DMS 273 treated with DMSO at 0.1 percent for 48 hours (cell line): ENCODE measurements at regions not wholly inside any gene's neighbourhood (a gene's known extent, or its start where the extent isn't known, plus 50 kb on each side); places are given as distances from the start of the nearest gene placed in this dataset.
"Not testable (repeated sequence)": the region's sequence is repeated elsewhere in the genome, so short reads cannot be mapped to it uniquely, and the experiment has no call there.

Source experiments
- DNase-seq: peaks from one replicate; lab custom pipeline; 2025; lab: John Stamatoyannopoulos, UW

DNA sequence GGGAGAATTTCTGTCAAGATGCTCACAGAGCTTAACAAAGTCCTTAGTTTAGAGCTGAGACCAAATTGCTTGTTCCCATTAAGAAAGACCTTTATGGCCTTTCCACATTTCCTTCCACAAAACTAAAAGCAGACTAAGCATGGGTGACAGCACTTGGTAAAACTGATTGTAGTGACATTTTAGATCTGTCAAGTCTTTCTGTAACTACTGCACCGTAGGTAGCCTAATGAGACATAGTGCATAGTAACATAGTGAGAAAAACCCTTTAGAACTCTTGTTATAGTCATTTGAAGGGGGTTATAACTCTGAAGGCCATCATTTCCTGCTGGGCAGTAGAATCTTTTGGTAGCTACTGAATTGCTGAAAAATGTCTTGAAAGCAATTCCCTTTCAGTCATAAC is 990.9 kb upstream of the CNTN5 start:
- DNase-seq, result no peak

DNA sequence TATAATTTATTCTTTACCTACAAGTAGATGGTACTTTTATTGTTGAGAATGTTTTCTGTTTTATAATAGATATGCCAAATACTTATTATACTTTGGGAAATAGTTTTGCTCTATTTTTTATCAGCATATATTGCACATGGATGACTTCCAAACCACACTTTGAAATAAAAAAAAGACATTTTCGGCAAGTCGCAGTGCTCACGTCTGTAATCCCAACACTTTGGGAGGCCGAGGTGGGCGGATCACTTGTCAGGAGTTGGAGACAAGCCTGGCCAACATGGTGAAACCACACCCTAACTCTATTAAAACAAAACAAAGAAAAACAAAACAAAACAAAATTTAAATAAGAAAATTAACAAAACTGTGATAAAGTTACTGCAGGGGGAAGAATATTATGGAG is 983.9 kb upstream of the CNTN5 start:
- DNase-seq, result no peak

DNA sequence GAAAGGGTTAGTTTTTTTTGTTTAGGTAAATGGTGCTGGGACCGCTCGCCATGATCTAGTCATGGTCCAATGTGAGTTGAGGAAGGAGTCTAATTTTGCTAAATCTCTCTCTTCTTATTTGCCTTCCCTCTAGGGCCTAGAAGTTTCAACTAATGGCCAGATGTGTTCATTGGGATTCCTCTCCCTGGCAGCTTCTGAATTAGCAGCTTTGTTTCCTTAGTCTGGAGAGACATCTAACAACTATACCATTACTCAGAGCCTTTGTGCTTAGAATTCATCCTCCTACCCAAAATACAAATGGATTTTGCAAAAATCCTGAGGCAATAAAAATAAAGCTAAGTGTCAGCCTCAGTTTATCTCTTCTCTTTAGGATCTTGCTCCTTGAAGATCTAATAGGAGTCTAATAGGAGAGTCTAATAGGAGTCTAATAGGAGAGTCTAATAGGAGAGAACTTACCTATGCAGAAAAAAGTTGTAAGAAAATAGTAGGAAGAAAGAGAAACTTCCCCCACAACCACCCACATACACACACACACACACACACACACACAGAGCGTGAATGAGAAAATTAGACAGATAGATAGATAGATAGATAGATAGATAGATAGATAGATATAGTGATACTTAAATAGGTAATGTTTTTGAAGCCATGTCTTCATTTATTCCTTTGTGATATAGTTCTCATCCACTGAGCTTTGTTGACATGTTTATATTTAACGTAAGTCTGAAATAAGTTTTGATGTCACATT is 980.5 kb upstream of the CNTN5 start:
- no peak for DNase-seq

DNA sequence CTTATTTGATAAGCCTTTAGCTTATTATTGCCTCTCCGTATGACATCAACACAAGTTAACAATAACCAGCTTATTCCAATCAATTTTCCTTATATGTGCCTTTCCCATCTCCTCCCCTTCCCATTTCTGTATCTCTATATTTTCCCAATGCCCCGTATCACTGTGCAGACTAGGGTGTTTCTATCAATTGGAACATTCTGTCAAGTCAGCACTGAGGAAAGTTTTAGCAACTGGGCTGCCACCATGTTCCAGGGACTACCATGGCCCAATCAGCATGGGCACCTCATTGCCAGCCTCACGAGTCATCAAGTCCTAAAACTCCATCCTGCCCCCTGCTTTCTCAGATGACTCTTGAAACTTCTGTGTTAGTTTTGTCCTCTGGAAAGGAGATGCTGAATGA is 973.1 kb upstream of the CNTN5 start:
- no peak for DNase-seq

DNA sequence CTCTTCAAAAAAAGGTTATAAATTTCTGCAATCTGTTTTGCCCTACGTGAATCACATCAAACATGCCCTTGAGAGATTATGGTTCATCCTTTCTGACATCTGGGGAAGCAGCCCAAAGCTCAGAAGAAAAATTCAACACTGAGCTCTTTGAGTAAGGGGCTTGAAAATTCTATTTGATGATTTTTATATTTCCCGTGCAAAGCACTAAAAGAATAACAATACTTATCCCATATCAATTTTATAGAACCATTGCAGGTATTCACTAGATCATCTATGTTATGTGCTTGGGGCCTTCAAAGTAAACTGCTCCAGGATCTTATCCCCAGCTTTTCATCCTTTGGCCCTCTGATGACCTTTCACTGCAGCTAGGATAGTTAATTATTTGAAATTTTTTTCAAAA is 966.9 kb upstream of the CNTN5 start:
- no peak for DNase-seq

DNA sequence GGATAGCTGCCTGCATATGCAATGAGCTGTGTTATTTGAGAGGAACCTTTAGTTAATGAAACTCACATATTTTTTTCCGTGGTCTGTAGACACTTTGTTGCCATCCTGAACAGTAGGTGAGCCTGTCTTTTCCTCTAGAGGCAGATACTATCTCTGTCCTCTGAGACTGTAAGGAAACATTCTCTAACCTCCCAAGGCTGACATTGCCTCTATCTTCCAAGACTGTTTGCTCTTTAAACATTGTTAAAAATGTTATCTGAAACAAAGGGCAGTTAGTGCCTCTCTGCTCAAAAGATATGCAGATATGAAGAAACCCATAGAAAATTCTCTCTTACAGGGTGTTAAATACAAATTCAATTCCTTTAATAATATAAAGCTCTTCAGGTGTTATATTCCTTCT is 963.8 kb upstream of the CNTN5 start:
- DNase-seq, result no peak

DNA sequence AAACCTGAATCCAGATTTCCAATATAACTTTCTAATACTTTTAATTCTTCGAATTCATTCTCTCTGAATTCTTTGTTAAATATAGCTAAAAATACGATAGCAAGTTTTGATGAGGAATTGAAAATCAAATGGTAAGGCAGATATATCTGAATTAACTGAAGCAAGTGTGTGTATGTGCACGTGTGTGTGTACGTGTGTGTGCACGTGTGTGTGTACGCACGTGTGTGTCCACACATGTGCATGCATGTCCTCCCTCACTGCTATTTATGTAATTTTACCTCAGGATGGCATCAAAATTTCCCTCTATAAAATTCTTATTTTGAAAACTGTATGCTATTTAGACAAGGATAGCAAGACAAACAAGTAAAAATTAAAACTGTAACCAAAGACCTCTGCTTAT is 961.3 kb upstream of the CNTN5 start:
- DNase-seq, result no peak

DNA sequence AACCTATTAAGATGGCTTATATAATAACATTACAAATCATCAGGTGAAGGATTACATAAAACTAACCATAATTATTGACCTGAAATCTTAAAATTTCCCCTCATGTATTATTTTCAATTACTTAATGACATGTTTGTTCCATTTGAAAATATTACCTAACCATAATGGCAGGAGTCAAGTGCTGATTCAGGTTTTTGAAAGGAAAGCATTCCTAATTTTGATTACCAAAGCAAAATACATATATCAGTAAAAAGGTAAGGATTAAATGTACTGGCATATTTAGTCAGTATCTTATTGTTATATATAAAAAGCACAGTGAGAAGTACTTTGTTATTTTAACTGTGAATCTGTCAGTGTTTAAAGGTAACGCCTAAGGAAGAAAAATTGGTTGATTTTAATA is 960.0 kb upstream of the CNTN5 start:
- DNase-seq, result no peak

DNA sequence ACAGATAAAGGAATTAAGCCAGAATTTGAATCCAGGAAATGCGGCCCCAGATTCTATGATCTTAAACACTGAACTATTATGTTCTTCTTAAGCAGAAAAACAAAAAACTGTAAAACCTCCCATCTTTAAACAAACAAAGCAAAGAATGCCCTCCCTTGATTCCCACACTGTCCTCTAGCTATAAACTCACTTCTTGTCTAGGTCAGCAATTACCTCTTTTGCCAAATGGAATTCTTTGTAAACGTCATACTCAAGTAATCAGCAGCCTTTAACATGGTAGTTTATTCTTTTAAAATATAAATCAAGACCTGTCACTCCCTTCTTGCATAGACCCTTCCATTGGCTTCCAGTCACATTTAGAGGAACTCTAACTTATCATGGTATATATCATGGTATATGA is 958.9 kb upstream of the CNTN5 start:
- no peak for DNase-seq

DNA sequence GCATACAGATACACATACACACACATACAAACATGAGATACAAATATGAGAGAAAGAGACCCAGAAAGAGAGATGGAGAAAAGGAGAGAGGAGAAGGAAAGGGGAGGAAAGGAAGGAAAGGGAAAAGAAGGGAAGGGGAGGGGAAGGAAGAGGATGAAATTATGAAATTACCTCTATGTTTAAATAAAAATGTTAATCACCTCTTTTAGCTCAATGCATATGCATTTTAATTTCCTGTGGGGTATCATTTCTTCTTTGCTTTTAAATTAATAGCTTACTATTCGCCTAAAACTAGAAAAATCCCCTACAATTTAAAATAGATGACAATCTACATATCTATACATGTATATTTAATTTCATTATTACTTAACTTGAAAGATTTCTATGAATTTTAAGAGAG is 958.0 kb upstream of the CNTN5 start:
- DNase-seq, result no peak

DNA sequence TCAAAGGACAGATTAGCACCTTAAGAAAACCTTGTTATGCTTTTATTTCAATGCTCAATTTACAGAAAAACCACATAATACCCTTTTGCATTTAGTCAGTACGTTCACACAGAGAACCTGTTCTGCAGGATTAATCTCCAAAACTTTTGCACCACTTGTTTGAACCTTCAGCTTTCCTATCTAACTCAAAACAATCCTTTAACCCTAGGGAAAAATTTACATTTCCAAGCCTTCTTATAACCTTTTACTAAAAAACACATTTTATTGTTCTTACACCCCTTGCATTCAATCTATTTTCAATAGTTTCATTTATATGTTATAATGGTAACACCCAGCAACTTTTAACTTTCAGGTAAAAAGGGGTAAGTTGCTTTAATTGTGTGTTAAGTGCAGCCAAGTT is 952.5 kb upstream of the CNTN5 start:
- no peak for DNase-seq

DNA sequence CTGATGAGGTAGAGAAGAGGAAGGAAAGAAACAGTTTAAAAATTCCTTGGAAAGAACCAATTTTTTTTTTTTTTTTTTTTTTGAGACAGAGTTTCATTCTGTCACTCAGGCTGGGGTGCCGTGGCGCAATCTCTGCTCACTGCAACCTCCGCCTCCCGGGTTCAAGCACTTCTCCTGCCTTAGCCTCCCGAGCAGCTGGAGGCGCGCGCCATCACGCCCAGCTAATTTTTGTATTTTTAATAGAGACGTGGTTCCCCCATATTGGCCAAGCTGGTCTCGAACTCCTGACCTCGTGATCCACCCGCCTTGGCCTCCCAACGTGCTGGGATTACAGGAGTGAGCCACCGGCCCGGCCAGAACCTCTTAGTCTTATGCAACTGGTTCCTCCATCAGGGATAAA is 951.6 kb upstream of the CNTN5 start:
- not testable (repeated sequence) for DNase-seq

DNA sequence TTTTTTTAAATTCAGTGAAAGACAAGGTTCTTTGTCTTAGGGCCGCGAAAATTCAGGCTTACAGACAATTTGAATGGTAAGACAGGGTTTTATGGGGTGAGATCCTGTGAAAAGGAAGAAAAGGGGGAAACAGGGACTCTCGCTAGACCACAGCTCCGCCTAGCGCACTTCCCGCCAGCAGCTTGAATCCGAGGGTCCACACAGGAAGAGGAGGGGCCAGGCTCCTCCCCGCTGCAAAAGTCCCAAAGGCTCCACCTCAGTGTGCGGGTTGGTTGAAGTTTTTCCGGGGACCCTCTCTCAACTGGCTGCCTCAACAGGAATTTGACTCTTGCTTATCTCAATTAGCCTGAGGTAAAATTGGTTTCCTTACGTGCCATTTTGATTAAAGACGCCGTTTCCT is 950.9 kb upstream of the CNTN5 start:
- DNase-seq, result no peak

DNA sequence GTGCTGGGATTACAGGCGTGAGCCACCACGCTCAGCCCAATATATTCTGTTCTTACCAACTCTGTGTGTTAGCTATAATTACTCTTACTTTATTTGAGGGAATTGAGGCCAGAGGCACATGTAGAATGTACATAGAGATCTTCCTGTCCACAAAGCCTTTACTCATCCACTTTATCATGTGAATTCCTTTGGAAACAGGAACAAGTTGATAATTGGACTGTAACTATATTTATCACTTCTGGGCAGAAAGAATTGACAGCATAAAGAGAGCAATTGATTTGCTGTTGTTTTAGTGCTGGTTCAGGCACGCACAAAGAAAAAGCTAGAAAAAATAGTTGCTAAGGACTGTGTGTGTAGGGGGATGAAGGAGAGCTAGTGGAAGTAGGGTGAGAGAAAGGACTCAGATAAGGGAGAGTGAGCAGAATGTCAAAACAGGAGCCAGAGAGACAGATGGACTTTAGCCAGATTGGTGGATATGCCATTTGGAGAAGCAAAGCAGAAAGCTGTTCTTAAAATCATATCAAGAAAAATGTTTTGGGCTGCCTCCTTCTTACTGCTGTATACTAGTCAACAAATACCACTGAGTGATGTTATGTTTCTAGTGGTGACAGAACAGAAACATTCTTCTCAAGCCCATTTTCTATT is 929.8 kb upstream of the CNTN5 start:
- no peak for DNase-seq

DNA sequence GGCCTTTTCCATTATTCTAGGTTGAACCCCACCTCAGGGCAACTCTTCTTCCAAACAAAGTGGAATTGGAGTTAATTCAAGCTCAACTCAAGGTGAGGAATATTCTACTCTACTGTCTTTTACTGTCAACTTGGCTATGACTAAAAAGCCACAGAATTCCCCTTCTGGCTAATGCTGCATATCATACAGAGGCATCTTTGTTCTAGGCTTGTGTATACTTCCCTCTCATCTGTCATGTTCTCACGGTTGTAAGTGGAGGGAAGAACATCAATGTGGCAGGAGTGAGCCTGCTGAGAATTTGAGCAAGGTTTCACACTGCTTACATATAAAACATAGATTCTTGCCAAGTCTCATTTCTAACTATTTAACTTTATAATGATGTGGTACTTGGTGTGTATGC is 921.4 kb upstream of the CNTN5 start:
- no peak for DNase-seq

DNA sequence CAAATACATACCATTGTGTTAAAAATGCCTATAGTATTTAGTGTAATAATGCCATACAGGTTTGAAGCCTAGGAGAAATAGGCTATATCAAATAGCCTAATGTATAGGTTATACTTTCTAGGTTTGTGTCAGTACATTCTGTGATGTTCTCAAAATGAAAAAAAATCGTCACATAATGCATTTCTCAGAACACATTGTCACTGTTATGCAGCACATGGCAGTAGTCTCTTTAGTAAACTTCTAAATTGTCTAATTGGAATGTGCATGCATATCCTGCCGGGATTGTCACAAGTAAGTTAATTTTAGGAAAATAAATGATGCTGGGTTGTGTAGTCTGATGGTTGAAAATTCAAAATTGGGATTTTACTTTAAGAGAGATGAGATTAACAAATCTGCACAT is 920.1 kb upstream of the CNTN5 start:
- no peak for DNase-seq

DNA sequence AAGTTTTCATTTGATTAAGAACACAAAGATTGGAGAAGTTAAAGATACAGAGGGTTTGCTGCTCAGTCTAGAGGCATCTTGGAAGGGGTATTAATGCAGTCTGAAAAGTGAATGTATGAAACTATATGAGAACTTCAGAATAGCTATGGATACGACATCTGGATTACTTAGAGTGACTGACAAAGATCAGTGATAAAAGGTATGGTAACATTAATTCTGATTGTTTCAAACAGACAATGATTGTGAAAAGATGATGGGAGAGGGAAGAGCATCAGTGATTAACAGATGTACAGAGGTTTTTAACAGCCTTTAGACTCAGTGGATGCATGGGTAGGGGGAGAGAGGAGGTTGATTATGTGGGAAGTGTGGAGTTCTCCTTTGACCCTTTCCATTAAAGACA is 919.4 kb upstream of the CNTN5 start:
- no peak for DNase-seq

DNA sequence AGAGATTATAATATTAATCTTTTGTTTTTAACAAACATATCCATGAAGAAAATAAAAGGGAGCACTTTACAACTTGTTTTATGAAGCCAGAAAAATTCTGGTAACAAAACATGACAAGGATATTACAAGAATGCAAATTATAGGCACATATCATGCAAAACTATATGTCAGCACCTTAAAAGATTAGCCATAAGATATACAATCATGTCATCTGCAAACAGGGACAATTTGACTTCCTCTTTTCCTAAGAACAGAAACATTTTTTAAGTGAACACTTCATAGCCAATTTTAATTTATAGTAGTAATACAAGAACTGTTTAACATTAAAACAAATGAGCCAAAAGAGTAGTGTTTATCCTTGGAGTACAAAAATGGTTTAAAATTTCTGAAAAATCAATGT is 916.5 kb upstream of the CNTN5 start:
- DNase-seq, result no peak

DNA sequence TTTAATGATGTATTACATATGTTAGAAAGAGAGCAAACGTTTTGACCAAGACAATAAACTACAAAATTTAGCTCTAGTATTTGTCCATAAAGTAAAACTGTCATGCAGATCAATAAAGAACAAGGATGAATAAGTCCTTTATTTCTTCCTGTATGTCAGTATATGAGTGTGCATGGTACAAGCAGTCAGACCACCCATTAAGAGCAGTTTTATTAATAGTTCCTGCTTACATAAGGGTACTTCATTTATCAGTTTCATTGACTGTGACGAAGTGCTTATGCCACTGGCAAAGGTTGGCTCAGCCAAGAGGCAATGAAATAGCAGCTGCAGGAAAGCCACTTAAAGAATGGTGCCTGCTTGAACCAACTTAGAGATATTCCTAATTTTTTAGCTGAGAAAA is 913.0 kb upstream of the CNTN5 start:
- no peak for DNase-seq

DNA sequence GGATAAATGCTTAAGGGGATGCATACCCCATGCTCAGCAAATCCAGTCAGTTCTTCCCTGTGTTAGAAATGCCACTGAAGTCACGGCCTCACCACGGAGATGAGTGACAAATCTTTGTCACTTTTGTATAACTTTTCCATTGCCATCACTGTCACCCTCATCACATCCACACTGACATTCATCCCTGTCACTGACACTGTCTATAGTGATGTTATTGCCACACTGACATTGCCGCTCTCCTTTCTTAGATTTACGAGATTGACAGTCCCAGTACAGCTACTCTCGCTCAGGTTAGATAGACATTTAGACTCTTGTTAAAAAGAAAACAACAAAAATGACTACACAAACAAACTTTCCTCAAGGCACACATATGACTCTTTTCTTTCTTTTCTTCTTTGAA is 910.7 kb upstream of the CNTN5 start:
- DNase-seq, result no peak

DNA sequence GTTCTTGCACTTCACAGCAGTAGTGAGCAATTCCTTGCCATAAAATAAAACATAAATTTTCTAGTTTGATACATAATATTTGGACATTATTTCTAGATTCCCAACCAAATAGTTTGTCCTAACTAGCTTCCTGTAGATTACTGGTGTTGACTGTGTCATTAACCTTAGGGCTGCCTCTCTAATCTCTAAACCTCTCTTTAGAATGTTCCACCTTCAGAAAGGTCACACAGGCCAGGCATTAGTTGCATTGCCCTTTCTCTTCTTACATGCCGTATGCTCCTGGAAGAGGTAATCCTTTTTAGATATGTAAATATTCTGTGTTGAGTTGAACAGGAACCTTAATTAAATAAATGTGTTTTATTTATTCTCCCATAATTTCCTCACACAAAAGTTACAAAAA is 904.9 kb upstream of the CNTN5 start:
- DNase-seq, result no peak

DNA sequence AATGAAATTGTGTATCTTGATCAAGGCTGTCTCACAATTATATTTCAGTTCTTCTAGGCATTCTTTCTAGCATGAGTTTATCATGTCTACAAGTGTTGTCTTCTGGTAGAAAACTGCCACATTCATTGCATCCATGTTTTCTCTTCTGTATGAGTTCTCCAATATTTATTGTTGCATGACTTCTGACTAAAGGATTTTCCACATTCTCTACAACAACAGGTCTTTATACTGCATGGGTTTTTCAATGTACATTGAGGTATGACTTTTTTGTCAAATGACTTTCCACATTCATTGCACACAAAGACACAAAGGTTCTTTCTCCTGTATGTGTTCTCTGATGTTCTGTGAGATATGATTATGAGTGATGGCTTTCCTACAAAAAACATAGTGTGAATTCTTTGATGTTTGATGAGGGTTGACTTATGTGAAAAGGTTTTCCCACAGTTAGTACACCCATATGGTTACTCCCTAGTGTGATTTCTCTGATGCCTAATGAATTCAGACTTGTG is 890.6 kb upstream of the CNTN5 start:
- DNase-seq, result no peak

DNA sequence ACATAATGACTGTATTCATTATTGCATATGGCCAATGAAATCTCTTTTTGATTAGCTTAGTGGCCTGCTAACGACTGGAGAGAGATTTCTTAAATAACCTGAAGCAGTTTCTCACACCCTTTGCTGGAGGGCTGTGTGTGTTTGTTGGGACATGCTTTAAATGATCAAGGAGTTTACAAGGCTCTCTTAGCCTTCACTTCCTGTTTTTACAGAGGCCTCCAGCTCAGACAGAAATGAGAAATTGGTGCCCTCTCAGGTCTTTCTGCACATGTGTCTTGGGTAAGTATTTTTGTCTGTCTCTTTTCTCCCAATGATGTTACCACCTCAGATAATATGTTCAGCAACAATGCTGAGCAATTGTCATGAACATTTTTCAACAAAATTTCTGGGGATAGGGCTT is 884.4 kb upstream of the CNTN5 start:
- no peak for DNase-seq

DNA sequence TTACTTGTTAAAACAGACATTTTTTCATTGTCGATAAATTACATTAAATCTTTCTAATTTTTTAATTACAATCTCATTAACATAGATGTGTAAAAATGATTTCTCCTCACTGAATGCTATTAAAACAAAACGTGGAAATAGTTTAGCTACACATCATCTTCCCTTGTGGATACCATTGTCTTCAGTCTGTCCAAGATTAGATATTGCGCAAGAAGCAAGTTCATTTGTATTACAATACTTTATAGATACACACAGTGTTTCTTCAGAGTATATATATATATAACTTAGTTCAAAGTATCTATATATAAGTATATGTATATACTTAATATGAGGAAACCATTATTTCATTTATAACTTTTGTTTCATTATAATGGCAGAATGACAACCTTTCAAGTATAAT is 883.3 kb upstream of the CNTN5 start:
- DNase-seq, result no peak
